HEK293 (cell line): ENCODE measurements at regions not wholly inside any gene's neighbourhood (a gene's known extent, or its start where the extent isn't known, plus 50 kb on each side); places are given as distances from the start of the nearest gene placed in this dataset.

Source experiments
- CTCF ChIA-PET: fragments of 350-600 bp; formaldehyde crosslinking; extraction: SDS; loops from one replicate; lab custom pipeline; 2021; ENCODE audit warnings: antibody characterized with exemption; lab: Yijun Ruan, JAX
- POLR2A ChIA-PET: fragments of 300-600 bp; formaldehyde crosslinking; extraction: SDS; loops from one replicate; lab custom pipeline; 2020; ENCODE audit warnings: antibody characterized with exemption, inconsistent platforms; lab: Yijun Ruan, JAX
- H3K27ac ChIP-seq: fragments of 200-500 bp; sonication (Bioruptor generic); 2 replicates; pipeline ENCODE4 v1.5.1; 2014; ENCODE audit warnings: low read depth, low read length, control low read depth, inconsistent platforms; ENCODE audit errors: extremely low read depth
- H3K36me3 ChIP-seq, 2 experiments: fragments of 200-500 bp in 1 of 2; sonication (Bioruptor generic) in 1 of 2; 1 replicate in 1 of 2; 2 replicates in 1 of 2; pipeline ENCODE4 v1.5.1; 2014 to 2017; ENCODE audit warnings: inconsistent platforms in 2 of 2, low read length in 2 of 2; ENCODE audit not compliant: control insufficient read depth in 2 of 2, insufficient read depth in 1 of 2
- H3K4me1 ChIP-seq: fragments of 200-500 bp; sonication (Bioruptor generic); 2 replicates; pipeline ENCODE4 v1.5.1; 2014; ENCODE audit warnings: mild to moderate bottlenecking, low read length, inconsistent platforms; ENCODE audit not compliant: control insufficient read depth, insufficient read depth
- H3K4me3 ChIP-seq: 2 replicates; pipeline ENCODE4 v1.5.1; 2011; ENCODE audit warnings: low read depth, mild to moderate bottlenecking, control low read depth, low read length, moderate library complexity
- H3K9me3 ChIP-seq: fragments of 200-500 bp; sonication (Bioruptor generic); 2 replicates; pipeline ENCODE4 v1.5.1; 2014; ENCODE audit warnings: low read depth, low read length, inconsistent platforms; ENCODE audit not compliant: control insufficient read depth, insufficient read depth
- CTCF ChIP-seq: fragments of 450-650 bp; formaldehyde crosslinking; IDR thresholded peaks from 2 replicates; pipeline ENCODE4 v1.5.1; 2016; ENCODE audit warnings: missing biosample characterization, missing genetic modification characterization
- HOXC10 ChIP-seq: sonication (generic); formaldehyde crosslinking; IDR thresholded peaks from 2 replicates; pipeline ENCODE4 v1.8.1; 2023; ENCODE audit warnings: mild to moderate bottlenecking, missing genetic modification reagents
- KLF9 ChIP-seq: fragments of 450-650 bp; formaldehyde crosslinking; IDR thresholded peaks from 2 replicates; pipeline ENCODE4 v1.5.1; 2016; ENCODE audit warnings: missing biosample characterization, missing genetic modification characterization, low read depth
- ZBTB20 ChIP-seq: fragments of 450-650 bp; formaldehyde crosslinking; IDR thresholded peaks from 2 replicates; pipeline ENCODE4 v1.5.1; 2016; ENCODE audit warnings: missing biosample characterization, missing genetic modification characterization
- ZBTB26 ChIP-seq: fragments of 450-650 bp; formaldehyde crosslinking; optimal IDR thresholded peaks from 2 replicates; pipeline ENCODE3; 2016; ENCODE audit warnings: missing biosample characterization, mild to moderate bottlenecking, missing genetic modification characterization
- ZFP69B ChIP-seq: fragments of 450-650 bp; formaldehyde crosslinking; IDR thresholded peaks from 2 replicates; pipeline ENCODE4 v1.5.1; 2016; ENCODE audit warnings: missing biosample characterization, missing genetic modification characterization
- ZNF280D ChIP-seq: fragments of 450-650 bp; formaldehyde crosslinking; IDR thresholded peaks from 2 replicates; pipeline ENCODE4 v1.5.1; 2016; ENCODE audit warnings: missing biosample characterization, missing genetic modification characterization
- ZNF366 ChIP-seq: fragments of 450-650 bp; formaldehyde crosslinking; conservative IDR thresholded peaks from 2 replicates; pipeline ENCODE4 v1.5.1; 2016; ENCODE audit warnings: missing biosample characterization, missing genetic modification characterization
- ZNF555 ChIP-seq: fragments of 450-650 bp; formaldehyde crosslinking; conservative IDR thresholded peaks from 2 replicates; pipeline ENCODE4 v1.5.1; 2017; ENCODE audit warnings: missing biosample characterization, mild to moderate bottlenecking, missing genetic modification characterization, inconsistent platforms
- ZNF560 ChIP-seq: fragments of 450-650 bp; formaldehyde crosslinking; IDR thresholded peaks from 2 replicates; pipeline ENCODE4 v1.5.1; 2017; ENCODE audit warnings: missing biosample characterization, missing genetic modification characterization, borderline replicate concordance
- ZNF585B ChIP-seq: fragments of 450-650 bp; formaldehyde crosslinking; IDR thresholded peaks from 2 replicates; pipeline ENCODE4 v1.5.1; 2016; ENCODE audit warnings: missing biosample characterization, missing genetic modification characterization
- ZNF624 ChIP-seq: fragments of 450-650 bp; formaldehyde crosslinking; IDR thresholded peaks from 2 replicates; pipeline ENCODE4 v1.5.1; 2017; ENCODE audit warnings: missing biosample characterization, missing genetic modification characterization
- ZSCAN5A ChIP-seq: fragments of 450-650 bp; formaldehyde crosslinking; IDR thresholded peaks from 2 replicates; pipeline ENCODE4 v1.5.1; 2016; ENCODE audit warnings: missing biosample characterization, missing genetic modification characterization
- TF ChIP-seq, protein P1 (sequence below): fragments of 450-650 bp; formaldehyde crosslinking; IDR thresholded peaks from 2 replicates; pipeline ENCODE4 v1.5.1; 2017; ENCODE audit warnings: missing biosample characterization, mild to moderate bottlenecking, missing genetic modification characterization, moderate library complexity
- TF ChIP-seq, protein P2 (sequence below): fragments of 450-650 bp; formaldehyde crosslinking; IDR thresholded peaks from 2 replicates; pipeline ENCODE4 v1.5.1; 2016; ENCODE audit warnings: missing biosample characterization, missing genetic modification characterization
- TF ChIP-seq, protein P3 (sequence below): fragments of 450-650 bp; formaldehyde crosslinking; IDR thresholded peaks from 2 replicates; pipeline ENCODE4 v1.5.1; 2016; ENCODE audit warnings: missing biosample characterization, missing genetic modification characterization

GRCh38 chr15:20353966-20354883 is 187.4 kb downstream of the GOLGA6L6 start:
- CTCF ChIA-PET, result interaction anchor here (0.6 to 4.4 kb wide), 4 partner anchors 35 to 1870 kb away, joined by 3 to 75 read pairs (median 4); no protein-coding TSS in a partner anchor

DNA sequence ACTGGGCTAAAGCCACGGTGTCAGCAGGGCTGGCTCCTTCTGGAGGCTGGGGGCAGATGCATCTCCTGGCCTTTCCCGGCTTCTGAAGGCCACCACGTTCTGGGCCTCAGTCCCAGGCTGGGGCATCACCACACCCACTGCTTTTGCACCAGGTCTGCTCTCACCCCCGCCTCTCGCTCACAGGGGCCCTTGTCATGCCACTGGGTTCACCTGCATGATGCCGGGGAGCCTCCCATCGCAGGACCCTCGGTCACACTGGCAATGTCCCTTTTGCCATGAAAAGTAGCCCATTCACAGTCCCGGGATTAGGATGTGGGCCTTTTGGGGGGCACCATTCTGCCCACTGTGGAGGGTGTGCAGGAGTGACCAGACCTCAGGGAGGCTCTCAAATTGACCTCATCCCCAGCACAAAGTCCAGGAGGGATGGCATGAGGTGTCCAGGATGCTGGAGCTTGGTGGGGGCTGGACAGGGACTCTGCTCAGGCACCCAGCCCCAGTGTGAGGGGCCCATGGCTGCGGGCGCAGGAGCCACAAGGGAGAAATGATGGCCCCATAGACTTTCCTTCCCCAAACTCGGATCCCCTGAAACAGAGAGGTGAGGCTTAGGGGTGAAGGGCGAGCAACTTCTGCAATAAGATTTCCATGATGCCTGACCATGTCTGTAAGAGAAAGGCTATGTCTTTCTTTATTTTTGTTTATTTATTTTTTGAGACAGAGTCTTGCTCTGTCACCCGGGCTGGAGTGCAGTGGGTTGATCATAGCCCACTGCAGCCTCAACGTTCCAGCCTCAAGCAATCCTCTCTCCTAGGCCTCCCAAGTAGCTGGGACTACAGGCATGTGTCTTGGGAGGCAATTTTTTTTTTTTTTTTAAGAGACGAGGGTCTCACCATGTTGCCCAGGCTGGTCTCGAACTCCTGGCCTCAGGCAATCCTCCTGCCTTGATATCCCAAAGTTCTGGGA is 189.1 kb downstream of the GOLGA6L6 start:
- H3K27ac ChIP-seq, result no peak overlapping the region
- H3K4me1 ChIP-seq, result no peaks in the 10 kb centered on the region
- no peak overlapping the region for H3K4me3 ChIP-seq
- H3K9me3 ChIP-seq, result no peaks in the 10 kb centered on the region
- POLR2A ChIA-PET, result no interaction called here
- H3K36me3 ChIP-seq, result no peaks in the 10 kb centered on the region
- CTCF ChIA-PET, result interaction anchor here (0.7 kb wide), 2 partner anchors 1870 to 1873 kb away, joined by 3 read pairs; no protein-coding TSS in a partner anchor
- no peak for TF ChIP-seq CTCF (tag by site-specific recombination)
- TF ChIP-seq, protein P1, sequence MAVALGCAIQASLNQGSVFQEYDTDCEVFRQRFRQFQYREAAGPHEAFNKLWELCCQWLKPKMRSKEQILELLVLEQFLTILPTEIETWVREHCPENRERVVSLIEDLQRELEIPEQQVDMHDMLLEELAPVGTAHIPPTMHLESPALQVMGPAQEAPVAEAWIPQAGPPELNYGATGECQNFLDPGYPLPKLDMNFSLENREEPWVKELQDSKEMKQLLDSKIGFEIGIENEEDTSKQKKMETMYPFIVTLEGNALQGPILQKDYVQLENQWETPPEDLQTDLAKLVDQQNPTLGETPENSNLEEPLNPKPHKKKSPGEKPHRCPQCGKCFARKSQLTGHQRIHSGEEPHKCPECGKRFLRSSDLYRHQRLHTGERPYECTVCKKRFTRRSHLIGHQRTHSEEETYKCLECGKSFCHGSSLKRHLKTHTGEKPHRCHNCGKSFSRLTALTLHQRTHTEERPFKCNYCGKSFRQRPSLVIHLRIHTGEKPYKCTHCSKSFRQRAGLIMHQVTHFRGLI (tag by site-specific recombination), result no peak
- TF ChIP-seq, protein P2, sequence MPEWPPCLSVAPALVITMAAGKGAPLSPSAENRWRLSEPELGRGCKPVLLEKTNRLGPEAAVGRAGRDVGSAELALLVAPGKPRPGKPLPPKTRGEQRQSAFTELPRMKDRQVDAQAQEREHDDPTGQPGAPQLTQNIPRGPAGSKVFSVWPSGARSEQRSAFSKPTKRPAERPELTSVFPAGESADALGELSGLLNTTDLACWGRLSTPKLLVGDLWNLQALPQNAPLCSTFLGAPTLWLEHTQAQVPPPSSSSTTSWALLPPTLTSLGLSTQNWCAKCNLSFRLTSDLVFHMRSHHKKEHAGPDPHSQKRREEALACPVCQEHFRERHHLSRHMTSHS (tag by site-specific recombination), result no peak
- TF ChIP-seq ZSCAN5A (tag by site-specific recombination), result no peak
- TF ChIP-seq ZBTB26 (tag by site-specific recombination), result no peak

More at GRCh38 chr15:20353966-20354883, 187.4 kb downstream of the GOLGA6L6 start:
- Histone ChIP-seq H3K36me3 (no peaks in the 10 kb centered on the region), H3K4me3 (no peak overlapping the region), H3K4me1 (no peaks in the 10 kb centered on the region), H3K9me3 (no peaks in the 10 kb centered on the region), H3K27ac (no peak overlapping the region)
- TF ChIP-seq ZFP69B (tag by site-specific recombination) (no peak), KLF9 (tag by site-specific recombination) (no peak), ZBTB20 (tag by site-specific recombination) (no peak), ZNF555 (tag by site-specific recombination) (no peak), ZNF366 (tag by site-specific recombination) (no peak), ZNF624 (no peak), ZNF560 (no peak), HOXC10 (no peak), ZNF280D (tag by site-specific recombination) (no peak), ZNF585B (tag by site-specific recombination) (no peak)
- TF ChIP-seq, protein P3, sequence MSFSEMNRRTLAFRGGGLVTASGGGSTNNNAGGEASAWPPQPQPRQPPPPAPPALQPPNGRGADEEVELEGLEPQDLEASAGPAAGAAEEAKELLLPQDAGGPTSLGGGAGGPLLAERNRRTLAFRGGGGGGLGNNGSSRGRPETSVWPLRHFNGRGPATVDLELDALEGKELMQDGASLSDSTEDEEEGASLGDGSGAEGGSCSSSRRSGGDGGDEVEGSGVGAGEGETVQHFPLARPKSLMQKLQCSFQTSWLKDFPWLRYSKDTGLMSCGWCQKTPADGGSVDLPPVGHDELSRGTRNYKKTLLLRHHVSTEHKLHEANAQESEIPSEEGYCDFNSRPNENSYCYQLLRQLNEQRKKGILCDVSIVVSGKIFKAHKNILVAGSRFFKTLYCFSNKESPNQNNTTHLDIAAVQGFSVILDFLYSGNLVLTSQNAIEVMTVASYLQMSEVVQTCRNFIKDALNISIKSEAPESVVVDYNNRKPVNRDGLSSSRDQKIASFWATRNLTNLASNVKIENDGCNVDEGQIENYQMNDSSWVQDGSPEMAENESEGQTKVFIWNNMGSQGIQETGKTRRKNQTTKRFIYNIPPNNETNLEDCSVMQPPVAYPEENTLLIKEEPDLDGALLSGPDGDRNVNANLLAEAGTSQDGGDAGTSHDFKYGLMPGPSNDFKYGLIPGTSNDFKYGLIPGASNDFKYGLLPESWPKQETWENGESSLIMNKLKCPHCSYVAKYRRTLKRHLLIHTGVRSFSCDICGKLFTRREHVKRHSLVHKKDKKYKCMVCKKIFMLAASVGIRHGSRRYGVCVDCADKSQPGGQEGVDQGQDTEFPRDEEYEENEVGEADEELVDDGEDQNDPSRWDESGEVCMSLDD (tag by site-specific recombination), result no peak
- POLR2A ChIA-PET, result no interaction called here
